IPS-18c (cell line): ENCODE measurements at regions not wholly inside any gene's neighbourhood (a gene's known extent, or its start where the extent isn't known, plus 50 kb on each side); places are given as distances from the start of the nearest gene placed in this dataset.

Experiments used
- H3K4me3 ChIP-seq: 2 replicates; pipeline ENCODE4 v1.7.0; 2013; ENCODE audit warnings: low read depth, mild to moderate bottlenecking, low read length, moderate library complexity; ENCODE audit not compliant: insufficient read depth
- H3K9me3 ChIP-seq: one replicate; pipeline ENCODE4 v1.6.1; 2013; ENCODE audit warnings: mild to moderate bottlenecking, low read length, moderate library complexity; ENCODE audit not compliant: control insufficient read depth, insufficient read depth

DNA sequence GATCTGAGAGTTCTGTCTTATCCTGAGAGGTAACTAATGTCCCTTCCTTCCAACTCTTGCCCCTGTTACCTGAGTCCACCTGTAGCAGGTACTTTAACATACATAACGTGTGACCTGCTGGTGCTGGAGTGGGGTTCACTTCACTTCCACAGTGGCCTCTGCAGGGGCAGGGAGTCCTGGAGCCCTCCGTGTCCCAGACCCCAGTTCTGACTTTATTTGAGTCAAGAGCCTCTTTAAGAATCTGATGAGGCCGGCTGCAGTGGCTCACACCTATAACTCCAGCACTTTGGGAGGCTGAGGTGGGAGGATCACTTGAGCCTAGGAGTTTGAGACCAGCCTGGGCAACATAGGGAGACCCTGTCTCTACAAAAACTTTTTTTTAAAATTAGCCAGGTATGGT is 117.0 kb upstream of the RET start:
- Histone ChIP-seq H3K9me3 (no peaks in the 10 kb centered on the region), H3K4me3 (no peak overlapping the region)

- Histone ChIP-seq H3K4me3 (no peak overlapping the region), H3K9me3 (no peaks in the 10 kb centered on the region)
Measured at GRCh38 chr10:42960491-42960990, 116.3 kb upstream of the RET start.

DNA sequence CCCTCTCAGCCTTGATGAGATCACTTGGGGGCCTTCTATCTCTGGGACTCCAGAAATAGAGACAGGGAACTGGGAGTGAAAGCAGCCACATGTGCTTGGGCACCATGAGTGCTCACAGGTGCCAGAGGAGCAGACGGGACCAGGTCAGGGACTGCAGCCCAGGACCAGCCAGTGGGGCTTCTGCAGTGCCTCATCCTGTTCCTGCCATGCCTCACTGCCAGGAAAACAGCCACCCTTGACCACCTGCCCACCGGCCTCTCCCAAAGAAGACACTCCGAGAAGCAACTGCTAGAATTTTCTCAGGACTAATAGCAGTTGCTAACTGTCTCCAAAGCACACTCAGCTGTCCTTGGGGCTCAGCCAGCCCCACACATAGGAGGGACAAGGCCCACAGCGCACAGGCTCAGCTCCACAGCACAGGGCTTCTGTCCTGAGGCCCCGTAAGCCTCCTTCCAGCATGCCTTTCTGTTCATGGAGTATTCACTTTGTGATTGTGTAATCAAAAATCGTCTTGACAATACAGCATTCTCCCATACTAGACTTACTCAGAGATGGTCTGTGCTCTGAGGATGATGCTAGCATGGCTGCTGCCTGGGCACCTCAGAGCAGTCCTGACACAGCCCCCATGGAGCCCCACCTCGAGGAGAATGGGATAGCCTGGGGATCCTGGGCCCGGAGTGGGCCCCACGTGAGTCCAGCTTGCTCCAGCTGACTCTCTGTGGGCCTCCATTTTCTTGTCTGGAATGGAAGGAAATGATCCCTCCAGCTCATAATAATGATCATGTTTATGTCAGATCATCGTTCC is 115.7 kb upstream of the RET start:
- Histone ChIP-seq H3K9me3 (no peaks in the 10 kb centered on the region), H3K4me3 (no peak overlapping the region)

DNA sequence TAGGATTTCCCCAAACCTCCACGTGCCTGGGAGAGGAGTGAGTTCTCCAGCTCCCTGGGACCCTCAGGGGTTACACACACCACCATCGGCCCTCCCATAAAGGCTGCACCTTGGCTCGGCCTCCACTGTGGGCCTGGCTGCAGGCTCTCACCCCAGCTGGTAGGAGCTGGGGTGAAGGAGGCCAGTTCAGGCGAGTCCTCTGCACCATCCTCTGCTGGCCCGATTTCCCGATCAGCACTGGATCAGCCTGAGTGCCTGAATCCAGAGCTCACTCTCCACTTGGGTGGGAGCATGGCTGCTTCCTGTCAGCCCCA is 115.1 kb upstream of the RET start:
- Histone ChIP-seq H3K4me3 (no peak overlapping the region), H3K9me3 (no peaks in the 10 kb centered on the region)

GRCh38 chr10:42962110-42962901 is 114.6 kb upstream of the RET start:
- H3K4me3 ChIP-seq = no peak overlapping the region
- no peaks in the 10 kb centered on the region for H3K9me3 ChIP-seq

DNA sequence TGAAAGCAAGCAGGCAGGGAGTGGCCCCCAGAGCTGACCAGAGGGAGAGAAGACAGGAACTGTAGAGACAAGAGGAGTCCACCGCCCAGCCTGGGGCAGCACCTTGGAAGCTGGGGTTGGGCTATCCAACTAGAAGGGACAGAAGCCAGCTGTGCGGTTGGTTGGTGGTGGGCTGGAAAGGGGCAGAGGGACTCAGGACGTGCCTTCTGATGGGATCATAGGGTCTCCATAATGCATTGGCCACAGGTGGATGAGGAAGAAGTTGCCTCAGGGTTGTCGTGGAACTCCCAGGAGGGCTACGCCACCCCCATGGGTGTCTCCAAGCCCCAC is 114.0 kb upstream of the RET start:
- Histone ChIP-seq H3K9me3 (no peaks in the 10 kb centered on the region), H3K4me3 (no peak overlapping the region)

- H3K9me3 ChIP-seq = no peaks in the 10 kb centered on the region
- no peak overlapping the region for H3K4me3 ChIP-seq
Measured at GRCh38 chr10:42963312-42963711, 113.6 kb upstream of the RET start.

DNA sequence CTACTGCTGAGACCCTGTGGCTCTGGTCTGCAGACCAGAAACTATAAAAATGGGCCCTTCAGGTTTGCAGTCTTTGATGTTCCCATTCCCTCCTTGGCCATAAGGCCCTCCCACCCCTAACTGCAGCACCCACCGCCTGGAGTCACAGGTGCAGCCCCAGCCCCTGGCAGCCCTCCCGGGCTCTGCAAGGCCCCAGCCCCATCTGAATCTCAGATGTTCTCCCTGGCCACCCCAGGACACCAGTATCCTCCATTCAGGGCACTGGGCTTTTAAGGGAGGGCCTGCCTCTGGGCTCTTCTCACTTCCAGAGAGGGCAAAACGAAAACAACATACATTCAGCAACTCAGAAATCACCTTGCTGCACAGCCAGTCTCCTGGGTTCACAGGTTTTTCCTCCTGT is 107.7 kb upstream of the RET start:
- Histone ChIP-seq H3K9me3 (no peaks in the 10 kb centered on the region), H3K4me3 (no peak overlapping the region)

DNA sequence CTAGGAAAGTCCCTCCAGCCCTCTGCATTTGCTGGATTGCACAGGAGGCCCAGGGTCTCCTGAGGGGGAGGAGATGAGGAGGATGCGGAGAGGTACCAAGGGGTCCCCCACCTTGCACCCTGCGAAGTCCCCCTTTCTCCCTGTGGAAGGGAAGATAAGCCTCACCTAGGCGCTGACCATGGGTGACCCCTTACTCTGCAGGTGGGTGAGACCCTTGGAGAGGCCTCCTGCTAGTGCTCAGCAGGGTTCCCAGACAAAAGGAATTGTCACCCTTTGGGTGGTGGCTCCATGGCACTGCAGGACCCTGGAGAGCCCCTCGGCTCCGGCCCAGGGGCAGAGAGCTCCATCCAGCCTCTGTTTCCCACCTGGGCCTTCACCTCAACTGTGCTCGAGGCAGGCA is 107.0 kb upstream of the RET start:
- H3K4me3 ChIP-seq = no peak overlapping the region

DNA sequence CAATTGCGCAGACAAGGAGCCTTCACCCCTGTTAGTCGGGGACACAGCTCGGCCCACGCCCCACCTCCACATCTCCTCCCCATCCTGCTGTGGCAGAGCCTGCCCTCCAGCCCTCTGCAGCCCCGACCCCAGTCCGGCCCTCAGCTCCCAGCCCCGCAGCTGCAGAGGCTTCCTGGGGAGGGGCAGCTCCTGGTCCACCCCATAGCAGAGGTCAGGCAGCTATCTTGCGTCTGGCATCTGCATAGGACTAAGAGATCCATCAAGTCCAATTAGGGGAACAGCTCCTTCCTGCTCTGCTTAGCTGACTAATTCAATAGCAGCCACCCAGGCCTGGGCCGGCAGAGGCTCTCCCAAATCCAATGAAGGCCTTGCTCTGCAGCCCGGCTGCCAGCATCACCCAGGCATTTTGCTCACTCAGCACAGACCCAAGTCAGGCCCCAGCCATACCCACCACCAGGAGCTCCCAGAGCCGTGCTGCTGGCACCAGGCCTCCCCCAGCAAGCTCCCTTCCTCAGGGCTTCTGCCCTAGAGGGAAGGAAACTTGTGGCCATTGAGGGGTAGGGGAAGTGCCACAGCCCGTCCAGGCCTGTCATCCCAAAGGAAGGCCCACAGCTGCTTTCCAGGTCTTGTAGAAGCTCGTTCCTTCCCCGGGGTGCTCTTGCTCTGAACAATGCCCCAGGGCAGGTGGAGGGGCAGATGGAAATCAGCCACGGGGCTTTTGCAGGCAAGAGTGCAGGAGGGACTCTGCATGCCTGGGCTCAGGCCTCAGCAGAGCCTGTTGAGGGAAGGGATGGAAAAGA is 106.2 kb upstream of the RET start:
- Histone ChIP-seq H3K9me3 (no peaks in the 10 kb centered on the region), H3K4me3 (no peak overlapping the region)

More for the DNA sequence above, 107.0 kb upstream of the RET start:
- H3K9me3 ChIP-seq = no peaks in the 10 kb centered on the region

DNA sequence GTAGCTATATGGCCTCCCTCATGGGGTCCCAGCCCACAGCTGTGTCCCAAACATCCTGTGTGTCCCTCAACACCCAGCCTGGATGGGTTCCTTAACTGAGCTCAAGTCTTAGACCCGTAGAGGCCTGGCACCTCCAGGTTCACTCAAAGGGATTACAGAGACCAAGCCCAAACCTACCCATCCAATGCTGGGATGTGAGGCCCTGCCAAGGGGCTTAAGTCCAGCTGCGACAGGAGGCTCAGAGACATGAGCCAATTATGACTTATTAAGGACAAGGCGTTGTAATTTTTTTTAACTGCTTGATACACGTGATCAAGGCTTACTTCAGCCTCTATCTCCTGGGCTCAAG is 105.6 kb upstream of the RET start:
- H3K9me3 ChIP-seq = no peaks in the 10 kb centered on the region

GRCh38 chr10:42972946-42973345 is 103.9 kb upstream of the RET start:
- no peaks in the 10 kb centered on the region for H3K9me3 ChIP-seq
- H3K4me3 ChIP-seq = no peak overlapping the region

More for the DNA sequence above, 105.6 kb upstream of the RET start:
- no peak overlapping the region for H3K4me3 ChIP-seq

GRCh38 chr10:42973411-42973810 is 103.5 kb upstream of the RET start:
- Histone ChIP-seq H3K4me3 (no peak overlapping the region), H3K9me3 (no peaks in the 10 kb centered on the region)

GRCh38 chr10:42973870-42974692 is 102.8 kb upstream of the RET start:
- Histone ChIP-seq H3K9me3 (no peaks in the 10 kb centered on the region), H3K4me3 (no peak overlapping the region)

GRCh38 chr10:42974693-42975002 is 102.2 kb upstream of the RET start:
- no peak overlapping the region for H3K4me3 ChIP-seq
- H3K9me3 ChIP-seq = no peaks in the 10 kb centered on the region

DNA sequence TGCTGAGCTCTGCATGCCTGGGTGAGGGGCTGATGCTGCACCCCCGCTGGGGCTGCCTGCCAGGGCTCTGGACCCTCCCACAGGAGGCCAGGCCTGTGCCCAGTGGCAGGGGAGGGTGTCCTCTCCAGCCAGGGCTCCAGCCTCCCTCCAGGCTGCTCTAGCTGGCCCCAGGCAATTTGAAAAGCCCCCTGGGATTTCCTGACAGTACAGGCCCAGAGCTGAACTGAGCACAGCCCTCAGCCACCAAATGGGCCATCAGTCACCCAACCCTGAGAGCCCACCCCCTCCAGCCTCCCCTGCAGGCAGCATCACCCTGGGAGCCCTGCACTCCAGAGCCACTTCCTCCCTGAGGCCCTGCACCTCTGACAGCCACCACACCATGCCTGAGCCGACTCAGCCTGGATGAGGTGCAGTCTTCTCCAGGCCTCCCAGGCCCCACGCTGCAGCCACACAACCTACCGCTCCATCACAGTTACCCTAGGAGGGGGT is 101.8 kb upstream of the RET start:
- H3K4me3 ChIP-seq = no peak overlapping the region
- H3K9me3 ChIP-seq = no peaks in the 10 kb centered on the region
